Panc1 (cell line): ENCODE measurements at regions not wholly inside any gene's neighbourhood (a gene's known extent, or its start where the extent isn't known, plus 50 kb on each side); places are given as distances from the start of the nearest gene placed in this dataset.

Source experiments
- CTCF ChIP-seq: fragments of 450-650 bp; IDR thresholded peaks from 2 replicates; pipeline ENCODE4 v1.5.1; 2017; ENCODE audit warnings: mild to moderate bottlenecking
- POLR2AphosphoS5 ChIP-seq: IDR thresholded peaks from 2 replicates; pipeline ENCODE4 v1.6.1; 2012; ENCODE audit warnings: mild to moderate bottlenecking, low read depth, low read length, moderate library complexity
- REST ChIP-seq, 2 experiments: IDR thresholded peaks; 2 replicates each; pipeline ENCODE4 v1.6.1; 2011 to 2012; ENCODE audit warnings: low read depth in 2 of 2, control low read depth in 1 of 2, low read length in 1 of 2, mild to moderate bottlenecking in 1 of 2, moderate library complexity in 1 of 2; ENCODE audit not compliant: insufficient read depth in 1 of 2
- SIN3A ChIP-seq: IDR thresholded peaks from 2 replicates; pipeline ENCODE4 v1.6.1; 2012; ENCODE audit warnings: low read depth, mild to moderate bottlenecking, low read length, moderate library complexity, borderline replicate concordance; ENCODE audit not compliant: insufficient read depth
- TCF7L2 ChIP-seq: IDR thresholded peaks from 2 replicates; pipeline ENCODE4 v1.6.1; 2011; ENCODE audit warnings: mild to moderate bottlenecking, low read depth, low read length, inconsistent platforms

GRCh38 chr1:219550201-219550600 lies 62.7 kb downstream of the ZC3H11B start:
- TF ChIP-seq TCF7L2 (no peak), CTCF (no peak), REST (IDR thresholded peaks at IDR 0.05; ENCODE audit: insufficient read depth in 1 of 2, low read depth in 2 of 2, low read length in 1 of 2) (no peak), SIN3A (no peak), POLR2AphosphoS5 (no peak)
